ENCODE measurements at regions not wholly inside any gene's neighbourhood (a gene's known extent, or its start where the extent isn't known, plus 50 kb on each side); places are given as distances from the start of the nearest gene placed in this dataset.

GRCh38 chr1:172733815-172734214 lies 74.9 kb downstream of the FASLG start:
- H3K27me3 Mint-ChIP-seq (ENCODE audit: low read depth), result peaks cover 12% of the 10 kb centered on the region
- no peak for ATAC-seq (replicated peaks in 1 of 2)
- no peak for DNase-seq
- H3K4me3 Mint-ChIP-seq, result no peak overlapping the region
- H3K27ac Mint-ChIP-seq, result no peak overlapping the region
- peaks cover 1 to 2% of the 10 kb centered on the region in 2 donors for H3K9me3 Mint-ChIP-seq
- peaks cover 1 to 4% of the 10 kb centered on the region in 2 donors for H3K36me3 Mint-ChIP-seq (ENCODE audit: insufficient read depth in 2 of 2)
- H3K4me1 Mint-ChIP-seq (ENCODE audit: low read depth), result no peaks in the 10 kb centered on the region

GRCh38 chr1:172738389-172738788 lies 79.5 kb downstream of the FASLG start:
- DNase-seq (no peak), ATAC-seq (replicated peaks in 1 of 2) (no peak)
- Mint-ChIP-seq H3K4me1 (ENCODE audit: low read depth) (no peaks in the 10 kb centered on the region), H3K27ac (no peak overlapping the region), H3K4me3 (no peak overlapping the region), H3K27me3 (ENCODE audit: low read depth) (peaks cover 22% of the 10 kb centered on the region), H3K36me3 (ENCODE audit: insufficient read depth in 2 of 2) (no peaks in the 10 kb centered on the region), H3K9me3 (no peaks in the 10 kb centered on the region)

- DNase-seq (no peak), ATAC-seq (replicated peaks in 1 of 2) (no peak)
- H3K4me1 Mint-ChIP-seq (ENCODE audit: low read depth), result peaks cover 27% of the 10 kb centered on the region
- H3K9me3 Mint-ChIP-seq, result no peaks in the 10 kb centered on the region
- H3K36me3 Mint-ChIP-seq (ENCODE audit: insufficient read depth in 2 of 2), result no peaks in the 10 kb centered on the region
- peaks cover 31% of the 10 kb centered on the region for H3K27me3 Mint-ChIP-seq (ENCODE audit: low read depth)
- no peak overlapping the region for H3K27ac Mint-ChIP-seq
- H3K4me3 Mint-ChIP-seq, result no peak overlapping the region
These were observed 83.9 kb downstream of the FASLG start for GRCh38 chr1:172742599-172743500.

- Mint-ChIP-seq H3K9me3 (no peaks in the 10 kb centered on the region), H3K4me3 (peak overlapping the region; percentile 13 to 42), H3K36me3 (ENCODE audit: insufficient read depth in 2 of 2) (no peaks in the 10 kb centered on the region)
These were observed 86.1 kb downstream of the FASLG start for GRCh38 chr1:172745014-172745413.

GRCh38 chr1:172746091-172746949 lies 87.4 kb downstream of the FASLG start:
- Mint-ChIP-seq H3K9me3 (no peaks in the 10 kb centered on the region), H3K36me3 (ENCODE audit: insufficient read depth in 2 of 2) (no peaks in the 10 kb centered on the region), H3K4me3 (peak overlapping the region; percentile 0 to 42), H3K27ac (peak overlapping the region; percentile 39), H3K4me1 (ENCODE audit: low read depth) (peaks cover 33% of the 10 kb centered on the region), H3K27me3 (ENCODE audit: low read depth) (peaks cover 25% of the 10 kb centered on the region)
- ATAC-seq (replicated peaks in 1 of 2) (peak; percentile 81 to 86), DNase-seq (peak; percentile 35 to 41)

More at GRCh38 chr1:172745014-172745413, 86.1 kb downstream of the FASLG start:
- Mint-ChIP-seq H3K4me1 (ENCODE audit: low read depth) (peaks cover 33% of the 10 kb centered on the region), H3K27ac (no peak overlapping the region), H3K27me3 (ENCODE audit: low read depth) (peaks cover 31% of the 10 kb centered on the region)
- ATAC-seq (replicated peaks in 1 of 2) (peak; percentile 75 to 79), DNase-seq (peak; percentile 45 to 60)

- H3K36me3 Mint-ChIP-seq (ENCODE audit: insufficient read depth in 2 of 2), result no peaks in the 10 kb centered on the region
- peaks cover 38% of the 10 kb centered on the region for H3K27me3 Mint-ChIP-seq (ENCODE audit: low read depth)
- H3K4me3 Mint-ChIP-seq, result no peak overlapping the region
- no peak overlapping the region for H3K27ac Mint-ChIP-seq
- ATAC-seq (replicated peaks in 1 of 2) (no peak), DNase-seq (no peak)
- H3K4me1 Mint-ChIP-seq (ENCODE audit: low read depth), result peaks cover 34% of the 10 kb centered on the region
- H3K9me3 Mint-ChIP-seq, result no peaks in the 10 kb centered on the region
These were observed 89.3 kb downstream of the FASLG start for GRCh38 chr1:172748201-172748600.

- Mint-ChIP-seq H3K27ac (no peak overlapping the region), H3K4me1 (ENCODE audit: low read depth) (peaks cover 40% of the 10 kb centered on the region), H3K4me3 (no peak overlapping the region), H3K36me3 (ENCODE audit: insufficient read depth in 2 of 2) (no peaks in the 10 kb centered on the region), H3K27me3 (ENCODE audit: low read depth) (peaks cover 61% of the 10 kb centered on the region), H3K9me3 (no peaks in the 10 kb centered on the region)
- ATAC-seq (replicated peaks in 1 of 2) (no peak), DNase-seq (no peak)
These were observed 92.8 kb downstream of the FASLG start for GRCh38 chr1:172751683-172752082.

GRCh38 chr1:172753964-172754363 lies 95.1 kb downstream of the FASLG start:
- peak in 1 of 2 donors; percentile 32 for DNase-seq
- H3K36me3 Mint-ChIP-seq (ENCODE audit: insufficient read depth in 2 of 2), result no peaks in the 10 kb centered on the region
- H3K9me3 Mint-ChIP-seq, result no peaks in the 10 kb centered on the region
- no peak overlapping the region for H3K27ac Mint-ChIP-seq
- peak; percentile 89 to 91 for ATAC-seq (replicated peaks in 1 of 2)
- H3K27me3 Mint-ChIP-seq (ENCODE audit: low read depth), result peaks cover 72% of the 10 kb centered on the region
- peaks cover 54% of the 10 kb centered on the region for H3K4me1 Mint-ChIP-seq (ENCODE audit: low read depth)
- no peak overlapping the region for H3K4me3 Mint-ChIP-seq

GRCh38 chr1:172754609-172755008 lies 95.7 kb downstream of the FASLG start:
- Mint-ChIP-seq H3K27me3 (ENCODE audit: low read depth) (peaks cover 73% of the 10 kb centered on the region), H3K4me3 (no peak overlapping the region), H3K4me1 (ENCODE audit: low read depth) (peaks cover 50% of the 10 kb centered on the region), H3K36me3 (ENCODE audit: insufficient read depth in 2 of 2) (no peaks in the 10 kb centered on the region), H3K27ac (no peak overlapping the region), H3K9me3 (no peaks in the 10 kb centered on the region)
- DNase-seq (no peak), ATAC-seq (replicated peaks in 1 of 2) (no peak)

GRCh38 chr1:172755099-172755498 lies 96.2 kb downstream of the FASLG start:
- peaks cover 75% of the 10 kb centered on the region for H3K27me3 Mint-ChIP-seq (ENCODE audit: low read depth)
- no peaks in the 10 kb centered on the region for H3K36me3 Mint-ChIP-seq (ENCODE audit: insufficient read depth in 2 of 2)
- H3K27ac Mint-ChIP-seq, result no peak overlapping the region

GRCh38 chr1:172756024-172756423 lies 97.1 kb downstream of the FASLG start:
- peak; percentile 20 to 31 for ATAC-seq (replicated peaks in 1 of 2)
- Mint-ChIP-seq H3K27me3 (ENCODE audit: low read depth) (peaks cover 80% of the 10 kb centered on the region), H3K4me3 (no peak overlapping the region), H3K9me3 (no peaks in the 10 kb centered on the region), H3K27ac (no peak overlapping the region), H3K4me1 (ENCODE audit: low read depth) (peaks cover 58% of the 10 kb centered on the region), H3K36me3 (ENCODE audit: insufficient read depth in 2 of 2) (no peaks in the 10 kb centered on the region)
- no peak for DNase-seq

More at GRCh38 chr1:172755099-172755498, 96.2 kb downstream of the FASLG start:
- Mint-ChIP-seq H3K4me3 (no peak overlapping the region), H3K9me3 (no peaks in the 10 kb centered on the region), H3K4me1 (ENCODE audit: low read depth) (peaks cover 48% of the 10 kb centered on the region)
- DNase-seq (no peak), ATAC-seq (replicated peaks in 1 of 2) (no peak)

GRCh38 chr1:172758259-172758658 lies 99.4 kb downstream of the FASLG start:
- H3K27me3 Mint-ChIP-seq (ENCODE audit: low read depth), result peaks cover 62% of the 10 kb centered on the region

GRCh38 chr1:172760121-172760520 lies 101.2 kb downstream of the FASLG start:
- no peak for ATAC-seq (replicated peaks in 1 of 2)
- peaks cover 61% of the 10 kb centered on the region for H3K27me3 Mint-ChIP-seq (ENCODE audit: low read depth)
- peaks cover 0 to 1% of the 10 kb centered on the region in 2 donors for H3K9me3 Mint-ChIP-seq
- H3K36me3 Mint-ChIP-seq (ENCODE audit: insufficient read depth in 2 of 2), result no peaks in the 10 kb centered on the region
- no peak overlapping the region for H3K4me3 Mint-ChIP-seq
- DNase-seq, result no peak
- H3K4me1 Mint-ChIP-seq (ENCODE audit: low read depth), result peaks cover 84% of the 10 kb centered on the region
- no peak overlapping the region for H3K27ac Mint-ChIP-seq

More at GRCh38 chr1:172758259-172758658, 99.4 kb downstream of the FASLG start:
- H3K4me3 Mint-ChIP-seq, result no peak overlapping the region
- H3K36me3 Mint-ChIP-seq (ENCODE audit: insufficient read depth in 2 of 2), result no peaks in the 10 kb centered on the region
- no peak for DNase-seq
- peak overlapping the region; percentile 51 for H3K27ac Mint-ChIP-seq
- H3K9me3 Mint-ChIP-seq, result no peaks in the 10 kb centered on the region
- H3K4me1 Mint-ChIP-seq (ENCODE audit: low read depth), result peaks cover 78% of the 10 kb centered on the region
- ATAC-seq (replicated peaks in 1 of 2), result no peak

Measured in activated T-cell treated with anti-CD3 and anti-CD28 coated beads, Interleukin-2, amount 50 U/mL, for 72 hours (primary cell).